Upper lobe of left lung (tissue), 6 donors: ENCODE measurements at regions not wholly inside any gene's neighbourhood (a gene's known extent, or its start where the extent isn't known, plus 50 kb on each side); places are given as distances from the start of the nearest gene placed in this dataset.
A peak's percentile ranks its signal among the peaks of the same experiment; 100 is the strongest.

Source experiments
- ATAC-seq, 2 donors: fragments of 200-7000 bp; cut with Tn5 transposase; one replicate each; pipeline ENCODE4 v1.9.1; 2022; ENCODE audit warnings: mild to moderate bottlenecking in 2 of 2, moderate library complexity in 2 of 2; ENCODE audit not compliant: low FRiP score in 2 of 2
- DNase-seq, 2 donors: peaks; one replicate each; pipeline ENCODE4 v3.0.0-alpha.2; 2019 to 2020
- H3K27ac ChIP-seq, 4 donors: fragments of 200-600 bp; sonication (generic); one replicate each; pipeline ENCODE4 v1.5.1; 2016 to 2019
- H3K27me3 ChIP-seq, 4 donors: fragments of 200-600 bp; sonication (generic); one replicate each; pipeline ENCODE4 v1.5.1; 2017 to 2019
- H3K36me3 ChIP-seq, 4 donors: fragments of 200-600 bp; sonication (generic); one replicate each; pipeline ENCODE4 v1.5.1; 2016 to 2019
- H3K4me1 ChIP-seq, 4 donors: fragments of 200-600 bp; sonication (generic); one replicate each; pipeline ENCODE4 v1.5.1; 2018 to 2019
- H3K4me3 ChIP-seq, 4 donors: fragments of 200-600 bp; sonication (generic); one replicate each; pipeline ENCODE4 v1.5.1; 2017 to 2019; ENCODE audit warnings: mild to moderate bottlenecking in 2 of 4, moderate library complexity in 1 of 4
- H3K9me3 ChIP-seq, 4 donors: fragments of 200-600 bp; sonication (generic); one replicate each; pipeline ENCODE4 v1.5.1; 2018 to 2019
- EP300 ChIP-seq, 4 donors: sonication (generic); formaldehyde crosslinking; IDR thresholded peaks; one replicate each; pipeline ENCODE4 v1.5.1; 2017; ENCODE audit warnings: antibody characterized with exemption in 4 of 4, control low read depth in 2 of 4
- POLR2A ChIP-seq, 4 donors: fragments of 450-650 bp; IDR thresholded peaks; one replicate each; pipeline ENCODE4 v1.5.1; 2016 to 2017; ENCODE audit warnings: antibody characterized with exemption in 4 of 4, mild to moderate bottlenecking in 2 of 4
- POLR2AphosphoS5 ChIP-seq, 2 donors: sonication (generic); formaldehyde crosslinking; IDR thresholded peaks; one replicate each; pipeline ENCODE4 v1.5.1; 2017; ENCODE audit warnings: antibody characterized with exemption in 2 of 2
- WGBS, 2 donors: methylation state at CpG; one replicate each; pipeline ENCODE4 v1.1.5; 2017 to 2018; 5-methylcytosine and 5-hydroxymethylcytosine counted together
- TF ChIP-seq, protein P1 (sequence below), 6 experiments: fragments of 450-650 bp in 4 of 6; fragments of 200-600 bp in 2 of 6; sonication (generic) in 2 of 6; IDR thresholded peaks; one replicate each; pipeline ENCODE4 v1.5.1; 2016 to 2019; ENCODE audit warnings: antibody characterized with exemption in 6 of 6
- donor health status: DM: no; HTN: no; CAD: no; lungs with moderate emphysema.
- donor health status: DM: no; HTN: yes; CAD: no; lungs with severe emphysema.

- H3K9me3 ChIP-seq = peaks cover 0 to 14% (median 5%) of the 10 kb centered on the region in 4 donors
- H3K4me3 ChIP-seq = no peak overlapping the region
- WGBS, 2 donors = 81% methylated on average over 1 of the region's 1 CpG
- H3K27me3 ChIP-seq = no peaks in the 10 kb centered on the region
- H3K4me1 ChIP-seq = peaks cover 4 to 8% (median 6%) of the 10 kb centered on the region in 4 donors
- H3K36me3 ChIP-seq = no peaks in the 10 kb centered on the region
- DNase-seq = no peak
- H3K27ac ChIP-seq = no peak overlapping the region
- TF ChIP-seq, protein P1, sequence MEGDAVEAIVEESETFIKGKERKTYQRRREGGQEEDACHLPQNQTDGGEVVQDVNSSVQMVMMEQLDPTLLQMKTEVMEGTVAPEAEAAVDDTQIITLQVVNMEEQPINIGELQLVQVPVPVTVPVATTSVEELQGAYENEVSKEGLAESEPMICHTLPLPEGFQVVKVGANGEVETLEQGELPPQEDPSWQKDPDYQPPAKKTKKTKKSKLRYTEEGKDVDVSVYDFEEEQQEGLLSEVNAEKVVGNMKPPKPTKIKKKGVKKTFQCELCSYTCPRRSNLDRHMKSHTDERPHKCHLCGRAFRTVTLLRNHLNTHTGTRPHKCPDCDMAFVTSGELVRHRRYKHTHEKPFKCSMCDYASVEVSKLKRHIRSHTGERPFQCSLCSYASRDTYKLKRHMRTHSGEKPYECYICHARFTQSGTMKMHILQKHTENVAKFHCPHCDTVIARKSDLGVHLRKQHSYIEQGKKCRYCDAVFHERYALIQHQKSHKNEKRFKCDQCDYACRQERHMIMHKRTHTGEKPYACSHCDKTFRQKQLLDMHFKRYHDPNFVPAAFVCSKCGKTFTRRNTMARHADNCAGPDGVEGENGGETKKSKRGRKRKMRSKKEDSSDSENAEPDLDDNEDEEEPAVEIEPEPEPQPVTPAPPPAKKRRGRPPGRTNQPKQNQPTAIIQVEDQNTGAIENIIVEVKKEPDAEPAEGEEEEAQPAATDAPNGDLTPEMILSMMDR (IDR thresholded peaks at IDR 0.05) = no peak
- peak in 1 of 2 donors; percentile 45 for ATAC-seq
These were observed 173.7 kb downstream of the LYPLAL1 start for GRCh38 chr1:219347376-219347775.

DNA sequence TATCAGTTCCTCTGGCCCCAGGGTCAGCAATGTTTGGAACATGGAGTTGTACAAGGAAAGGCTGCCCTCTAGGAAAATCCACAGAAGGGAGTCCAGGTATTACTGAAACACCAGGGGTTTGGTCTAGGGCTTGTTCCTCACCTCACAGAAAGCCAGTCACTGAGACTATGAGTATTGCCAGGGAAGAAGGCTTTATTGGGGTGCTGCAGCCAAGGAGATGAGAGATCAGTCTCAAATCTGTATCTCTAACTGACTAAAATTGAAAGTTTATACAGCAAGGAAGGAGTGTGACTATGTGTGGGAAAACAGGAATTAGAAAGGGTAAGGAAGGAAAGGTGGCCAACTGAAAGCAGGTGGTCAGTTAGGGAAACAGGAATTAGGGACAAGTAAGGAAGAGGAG, 172.3 kb downstream of the LYPLAL1 start:
- peaks cover 4 to 8% (median 6%) of the 10 kb centered on the region in 4 donors for H3K4me1 ChIP-seq
- ATAC-seq = no peak
- H3K27me3 ChIP-seq = no peaks in the 10 kb centered on the region
- H3K4me3 ChIP-seq = no peak overlapping the region
- peaks cover 0 to 14% (median 5%) of the 10 kb centered on the region in 4 donors for H3K9me3 ChIP-seq
- H3K27ac ChIP-seq = no peak overlapping the region
- H3K36me3 ChIP-seq = no peaks in the 10 kb centered on the region
- no peak for TF ChIP-seq EP300 (IDR thresholded peaks at IDR 0.05)
- TF ChIP-seq POLR2A (IDR thresholded peaks at IDR 0.05) = no peak
- TF ChIP-seq POLR2AphosphoS5 (IDR thresholded peaks at IDR 0.05) = no peak
- TF ChIP-seq, protein P1 (IDR thresholded peaks at IDR 0.05) = no peak
- no peak for DNase-seq

- peaks cover 0 to 14% (median 5%) of the 10 kb centered on the region in 4 donors for H3K9me3 ChIP-seq
- H3K4me1 ChIP-seq = peaks cover 2 to 5% (median 2%) of the 10 kb centered on the region in 4 donors
- WGBS, 2 donors = 82 to 87% methylated on average over 4 of the region's 4 CpGs
- no peaks in the 10 kb centered on the region for H3K36me3 ChIP-seq
- DNase-seq (no peak), ATAC-seq (peak in 1 of 2 donors; percentile 42)
- no peak overlapping the region for H3K4me3 ChIP-seq
- no peak for TF ChIP-seq POLR2AphosphoS5 (IDR thresholded peaks at IDR 0.05)
- no peak for TF ChIP-seq POLR2A (IDR thresholded peaks at IDR 0.05)
- TF ChIP-seq EP300 (IDR thresholded peaks at IDR 0.05) = no peak
- TF ChIP-seq, protein P1 (IDR thresholded peaks at IDR 0.05) = no peak
- H3K27me3 ChIP-seq = no peaks in the 10 kb centered on the region
- no peak overlapping the region for H3K27ac ChIP-seq
These were observed 169.2 kb downstream of the LYPLAL1 start for GRCh38 chr1:219342836-219343235.

- 75 to 87% methylated on average over 1 of the region's 1 CpG for WGBS, 2 donors
- TF ChIP-seq POLR2A (IDR thresholded peaks at IDR 0.05) (no peak), POLR2AphosphoS5 (IDR thresholded peaks at IDR 0.05) (no peak), EP300 (IDR thresholded peaks at IDR 0.05) (no peak)
- TF ChIP-seq, protein P1 (IDR thresholded peaks at IDR 0.05) = no peak
- Histone ChIP-seq H3K4me1 (no peaks in the 10 kb centered on the region), H3K27me3 (no peaks in the 10 kb centered on the region), H3K4me3 (no peak overlapping the region), H3K27ac (no peak overlapping the region), H3K9me3 (peaks cover 0 to 5% (median under 1%) of the 10 kb centered on the region in 4 donors), H3K36me3 (no peaks in the 10 kb centered on the region)
- DNase-seq (no peak), ATAC-seq (no peak)
These were observed 167.1 kb downstream of the LYPLAL1 start for GRCh38 chr1:219340796-219341195.

DNA sequence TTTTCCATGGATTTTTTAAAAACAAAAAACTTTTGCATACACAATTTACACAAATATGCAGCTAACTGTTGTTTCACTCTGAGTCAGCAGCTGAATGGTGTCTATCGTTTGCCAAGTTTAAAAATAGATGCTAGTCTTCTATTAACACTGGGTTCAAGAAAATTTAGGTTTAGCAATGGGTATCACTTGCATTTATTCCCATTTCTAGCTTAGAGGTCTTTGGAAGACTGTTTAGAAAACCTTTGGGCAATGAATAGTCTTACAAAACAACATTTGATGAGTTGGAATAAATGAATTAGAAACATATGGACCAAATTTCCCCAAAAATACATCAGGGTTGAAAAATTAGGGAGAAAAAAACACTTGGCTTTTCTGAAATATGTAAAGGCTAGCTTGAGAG, 165.8 kb downstream of the LYPLAL1 start:
- Histone ChIP-seq H3K36me3 (no peaks in the 10 kb centered on the region), H3K4me3 (no peak overlapping the region), H3K4me1 (no peaks in the 10 kb centered on the region), H3K27me3 (no peaks in the 10 kb centered on the region), H3K9me3 (no peaks in the 10 kb centered on the region), H3K27ac (no peak overlapping the region)
- ATAC-seq (no peak), DNase-seq (no peak)
- no peak for TF ChIP-seq POLR2AphosphoS5 (IDR thresholded peaks at IDR 0.05)
- TF ChIP-seq EP300 (IDR thresholded peaks at IDR 0.05) = no peak
- TF ChIP-seq POLR2A (IDR thresholded peaks at IDR 0.05) = no peak
- TF ChIP-seq, protein P1 (IDR thresholded peaks at IDR 0.05) = no peak
- 55 to 57% methylated on average over 1 of the region's 1 CpG for WGBS, 2 donors
